Fibroblast of the aortic adventitia (primary cell): ENCODE measurements at regions not wholly inside any gene's neighbourhood (a gene's known extent, or its start where the extent isn't known, plus 50 kb on each side); places are given as distances from the start of the nearest gene placed in this dataset.

Experiments used
- DNase-seq: peaks from one replicate; pipeline ENCODE4 v3.0.0-alpha.2; 2010; ENCODE audit warnings: low read depth
- H3K4me3 ChIP-seq: 2 replicates; pipeline ENCODE4 v1.5.1; 2011; ENCODE audit warnings: low read depth, mild to moderate bottlenecking, control low read depth, low read length, moderate library complexity
- TF ChIP-seq, protein P1 (sequence below): IDR thresholded peaks from 2 replicates; pipeline ENCODE4 v1.5.1; 2011; ENCODE audit warnings: mild to moderate bottlenecking, low read length, control low read depth, inconsistent platforms; ENCODE audit not compliant: insufficient read depth

DNA sequence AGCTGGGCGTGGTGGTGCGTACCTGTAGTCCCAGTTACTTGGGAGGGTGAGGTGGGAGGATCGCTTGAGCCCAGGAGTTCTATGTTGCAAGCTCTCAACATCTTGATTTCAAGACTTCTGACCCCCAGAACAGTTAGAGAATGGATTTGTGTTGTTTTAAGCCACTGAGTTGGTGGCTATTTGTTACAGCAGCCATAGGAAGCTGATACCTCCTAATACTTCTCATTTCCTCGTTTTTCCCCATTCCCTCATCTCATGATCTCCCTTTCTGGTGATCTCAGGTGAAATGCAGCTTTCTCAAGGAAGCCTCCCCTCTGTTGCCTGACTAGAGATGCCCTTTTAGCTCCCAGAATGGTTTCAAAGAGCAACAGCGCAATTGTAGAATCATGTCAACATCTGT, 378.8 kb downstream of the TYW1 start:
- DNase-seq: no peak
- H3K4me3 ChIP-seq: no peak overlapping the region
- TF ChIP-seq, protein P1, sequence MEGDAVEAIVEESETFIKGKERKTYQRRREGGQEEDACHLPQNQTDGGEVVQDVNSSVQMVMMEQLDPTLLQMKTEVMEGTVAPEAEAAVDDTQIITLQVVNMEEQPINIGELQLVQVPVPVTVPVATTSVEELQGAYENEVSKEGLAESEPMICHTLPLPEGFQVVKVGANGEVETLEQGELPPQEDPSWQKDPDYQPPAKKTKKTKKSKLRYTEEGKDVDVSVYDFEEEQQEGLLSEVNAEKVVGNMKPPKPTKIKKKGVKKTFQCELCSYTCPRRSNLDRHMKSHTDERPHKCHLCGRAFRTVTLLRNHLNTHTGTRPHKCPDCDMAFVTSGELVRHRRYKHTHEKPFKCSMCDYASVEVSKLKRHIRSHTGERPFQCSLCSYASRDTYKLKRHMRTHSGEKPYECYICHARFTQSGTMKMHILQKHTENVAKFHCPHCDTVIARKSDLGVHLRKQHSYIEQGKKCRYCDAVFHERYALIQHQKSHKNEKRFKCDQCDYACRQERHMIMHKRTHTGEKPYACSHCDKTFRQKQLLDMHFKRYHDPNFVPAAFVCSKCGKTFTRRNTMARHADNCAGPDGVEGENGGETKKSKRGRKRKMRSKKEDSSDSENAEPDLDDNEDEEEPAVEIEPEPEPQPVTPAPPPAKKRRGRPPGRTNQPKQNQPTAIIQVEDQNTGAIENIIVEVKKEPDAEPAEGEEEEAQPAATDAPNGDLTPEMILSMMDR: no peak

DNA sequence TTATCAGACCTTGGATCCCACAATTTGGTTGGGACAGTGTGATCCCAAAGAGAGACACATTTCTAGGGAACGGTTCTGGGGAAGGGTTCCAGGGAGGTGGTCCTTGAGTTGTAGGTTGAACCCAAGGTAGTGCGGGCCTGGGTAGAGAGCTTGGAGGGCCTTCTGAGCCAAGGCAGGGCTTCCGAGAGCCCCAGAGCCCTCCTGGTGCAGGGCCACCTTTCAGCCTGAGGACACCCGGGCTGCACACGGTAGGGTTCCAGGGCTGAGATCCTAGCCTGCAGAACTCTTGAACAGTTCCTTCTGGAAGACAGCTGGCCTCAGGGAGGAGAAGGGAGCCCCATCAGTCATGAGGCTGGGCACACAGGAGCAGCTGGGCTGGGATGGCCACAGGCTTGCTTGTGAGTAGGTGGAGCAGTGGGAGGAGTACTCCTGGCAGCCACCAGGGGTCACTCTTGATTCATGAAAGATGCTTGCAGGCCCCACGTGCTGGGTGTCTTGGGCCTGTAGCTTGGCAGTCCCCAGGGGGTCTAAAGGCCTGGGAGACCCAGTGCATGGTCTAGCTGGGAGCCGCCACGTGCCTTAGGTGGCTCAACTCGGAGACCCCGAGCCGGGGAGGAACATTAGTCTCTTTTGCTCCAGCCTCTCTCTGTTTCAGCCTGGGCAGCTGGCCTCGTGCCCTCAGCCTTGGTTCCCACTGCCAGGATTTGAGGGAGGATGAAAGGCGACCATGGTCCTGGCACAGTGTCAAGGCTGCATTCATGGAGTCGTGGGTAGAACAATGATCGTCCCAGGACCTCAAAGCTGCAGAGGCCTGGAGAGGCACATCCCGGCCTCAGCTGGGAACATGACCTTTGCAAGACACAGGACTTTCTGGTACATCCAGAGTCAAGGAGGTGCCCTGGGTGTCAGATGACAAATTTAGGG, 381.6 kb downstream of the TYW1 start:
- DNase-seq: peak; percentile 61
- no peak overlapping the region for H3K4me3 ChIP-seq
- TF ChIP-seq, protein P1: peak; percentile 80

DNA sequence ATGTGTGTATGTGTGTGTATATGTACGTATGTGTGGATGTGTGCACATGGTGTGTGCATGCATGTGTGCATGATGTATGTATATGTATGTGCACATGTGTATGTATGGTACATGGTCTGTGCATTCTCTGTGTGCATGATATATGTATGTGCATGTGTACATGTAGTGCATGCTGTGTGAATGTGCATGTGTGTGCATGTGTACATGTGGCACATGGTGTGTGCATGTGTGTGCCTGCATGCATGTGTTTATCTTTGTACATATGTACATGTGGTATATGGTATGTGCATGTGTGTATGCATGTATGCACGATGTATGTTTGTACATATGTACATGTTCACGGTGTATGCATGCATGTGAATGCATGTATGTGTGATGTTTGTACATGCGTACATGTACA, 383.7 kb downstream of the TYW1 start:
- no peak for DNase-seq
- TF ChIP-seq, protein P1: no peak

DNA sequence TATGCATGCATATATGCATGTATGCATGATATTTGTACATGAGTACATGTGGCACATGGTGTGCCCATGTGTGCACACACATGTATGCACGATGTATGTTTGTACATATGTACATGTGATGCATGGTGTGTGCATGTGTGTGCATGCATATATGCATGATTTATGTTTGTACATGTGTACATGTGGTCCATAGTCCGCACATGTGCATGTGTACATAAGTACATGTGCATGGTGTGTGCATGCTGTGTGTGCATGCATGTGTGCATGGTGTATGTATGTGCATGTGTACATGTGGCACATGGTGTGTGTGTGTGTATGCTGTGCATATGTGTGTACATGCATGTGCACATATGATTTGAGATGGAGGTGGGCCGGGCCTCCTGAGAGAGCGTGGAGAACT, 384.2 kb downstream of the TYW1 start:
- no peak for DNase-seq
- TF ChIP-seq, protein P1: no peak
- H3K4me3 ChIP-seq: no peak overlapping the region

More for the DNA sequence above, 383.7 kb downstream of the TYW1 start:
- no peak overlapping the region for H3K4me3 ChIP-seq

DNA sequence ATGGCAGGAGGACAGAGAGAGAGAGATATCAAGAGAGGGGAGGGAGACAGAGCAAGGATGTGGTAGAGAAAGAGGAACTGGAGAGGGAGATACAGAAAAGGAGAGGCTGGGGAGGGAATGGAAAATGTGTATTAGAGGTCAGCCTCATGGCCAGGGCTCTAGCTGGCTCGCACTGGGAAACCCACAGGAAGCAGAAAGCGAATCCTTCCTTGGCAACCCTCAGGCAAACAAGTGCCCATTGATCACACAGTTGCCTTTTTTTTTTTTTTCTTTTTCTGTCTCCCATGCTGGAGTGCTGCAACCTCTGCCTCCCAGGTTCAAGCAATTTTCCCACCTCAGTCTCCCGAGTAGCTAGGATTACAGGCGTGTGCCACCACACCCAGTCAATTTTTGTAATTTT, 391.2 kb downstream of the TYW1 start:
- no peak overlapping the region for H3K4me3 ChIP-seq
- TF ChIP-seq, protein P1: no peak
- no peak for DNase-seq

DNA sequence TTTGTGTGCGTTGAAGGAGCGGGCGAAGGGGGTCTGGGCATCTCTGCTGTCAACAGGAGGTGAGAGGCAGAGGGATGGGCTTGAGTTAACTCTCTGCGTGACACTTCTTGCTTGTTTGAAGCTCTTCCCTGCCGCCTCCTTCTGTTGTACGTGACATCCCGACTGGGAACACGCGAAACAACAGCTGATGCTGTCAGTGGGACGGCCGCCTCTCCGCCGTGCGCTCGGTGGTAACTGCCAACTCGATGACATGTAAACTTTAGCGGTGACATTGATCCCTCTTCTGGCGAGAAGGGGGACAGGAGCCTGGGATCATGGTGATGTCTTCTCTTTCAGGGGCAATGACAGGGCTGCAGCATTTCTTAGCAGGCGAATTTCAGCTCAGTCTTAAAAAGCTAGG, 394.5 kb downstream of the TYW1 start:
- no peak overlapping the region for H3K4me3 ChIP-seq
- DNase-seq: no peak
- TF ChIP-seq, protein P1: no peak
